ENCODE measurements at regions not wholly inside any gene's neighbourhood (a gene's known extent, or its start where the extent isn't known, plus 50 kb on each side); places are given as distances from the start of the nearest gene placed in this dataset.

DNA sequence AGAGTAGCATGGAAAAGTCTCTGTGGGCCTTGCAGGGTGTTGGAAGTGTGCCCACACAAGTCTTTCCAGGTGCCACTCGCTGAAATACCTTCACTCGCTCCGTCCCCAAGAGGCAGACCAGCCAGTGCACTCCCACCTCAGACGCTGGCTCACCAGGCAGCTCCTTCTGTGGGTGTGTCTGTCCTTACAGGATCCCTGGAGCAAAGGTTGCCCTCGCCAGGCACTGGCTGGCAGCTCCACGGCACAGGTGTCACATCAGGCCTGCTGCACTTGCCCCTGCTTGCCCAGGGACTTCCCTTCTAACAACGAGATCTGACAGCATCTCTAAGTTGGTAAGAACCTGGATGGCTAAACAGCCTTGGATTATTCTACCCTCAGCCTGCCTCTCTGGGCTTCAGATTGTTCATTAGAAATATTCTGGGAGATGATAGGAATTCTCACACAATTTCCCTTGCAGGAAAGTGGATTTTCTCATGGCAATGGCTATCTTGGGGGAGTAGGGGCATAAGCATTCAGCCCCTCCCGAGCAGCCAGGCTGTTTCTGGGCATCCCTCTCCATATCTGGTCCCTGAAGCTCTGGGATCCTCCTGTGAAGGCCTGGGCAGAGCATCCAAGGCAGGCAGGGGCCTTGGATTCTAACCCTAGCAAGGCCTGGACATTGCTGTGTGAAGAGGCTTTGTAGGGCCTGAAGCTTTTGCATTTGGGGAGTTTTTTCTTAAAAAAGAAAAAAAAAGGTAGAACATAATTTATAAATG, 262.1 kb downstream of the MYCN start:
- Histone ChIP-seq H3K9ac (ENCODE audit: low read depth, low read length) (no peak overlapping the region), H3K18ac (ENCODE audit: low read depth, low read length) (no peak overlapping the region), H2BK20ac (ENCODE audit: low read depth, low read length) (no peak overlapping the region), H3K79me1 (ENCODE audit: low read depth in 1 of 2, low read length in 2 of 2) (no peaks in the 10 kb centered on the region), H4K5ac (ENCODE audit: low read depth, low read length) (no peak overlapping the region), H2BK15ac (ENCODE audit: low read depth, low read length) (no peak overlapping the region), H3K9me3 (ENCODE audit: control insufficient read depth, insufficient read depth, low read length) (peaks cover 51% of the 10 kb centered on the region), H3K23ac (ENCODE audit: low read depth, low read length) (no peak overlapping the region), H3K4me3 (ENCODE audit: insufficient read depth, low read depth, low read length) (no peak overlapping the region), H4K20me1 (ENCODE audit: insufficient read depth, low read length) (no peaks in the 10 kb centered on the region), H3K4me1 (ENCODE audit: control insufficient read depth, insufficient read depth, low read length) (no peaks in the 10 kb centered on the region), H2AFZ (replicated peaks; ENCODE audit: low read length, poor library complexity) (no peak overlapping the region), H2BK5ac (ENCODE audit: low read depth, low read length, poor library complexity, severe bottlenecking) (no peak overlapping the region), H3K56ac (ENCODE audit: extremely low read depth, insufficient read depth, low read length) (no peak overlapping the region), H3K27me3 (ENCODE audit: control insufficient read depth, insufficient read depth, low read length) (no peaks in the 10 kb centered on the region), H3K27ac (ENCODE audit: insufficient read depth, low read length) (no peak overlapping the region), H3K4ac (ENCODE audit: low read depth, low read length) (no peak overlapping the region), H3K9me1 (ENCODE audit: insufficient read depth, low read length) (no peaks in the 10 kb centered on the region), H2AK5ac (ENCODE audit: low read depth, low read length) (no peak overlapping the region), H3K36me3 (ENCODE audit: control insufficient read depth, insufficient read depth, low read length) (no peaks in the 10 kb centered on the region), H3K14ac (replicated peaks; ENCODE audit: low read depth, low read length) (no peak overlapping the region), H3K4me2 (ENCODE audit: low read depth, low read length) (no peak overlapping the region), H4K91ac (ENCODE audit: insufficient read depth, low read depth, low read length) (no peak overlapping the region), H4K8ac (ENCODE audit: low read depth in 2 of 2, low read length in 2 of 2) (no peak overlapping the region), H2BK120ac (ENCODE audit: low read depth, low read length) (no peak overlapping the region), H2AK9ac (replicated peaks; ENCODE audit: low read depth, low read length, poor library complexity) (no peak overlapping the region)
- ATAC-seq (ENCODE audit: low read depth) (no peak), DNase-seq (no peak)
- BruUV-seq (replicated peaks): no TSS peak
- no peak for TF ChIP-seq POLR2A (IDR thresholded peaks at IDR 0.05; ENCODE audit: low read depth, low read length)
- TF ChIP-seq, protein P1, sequence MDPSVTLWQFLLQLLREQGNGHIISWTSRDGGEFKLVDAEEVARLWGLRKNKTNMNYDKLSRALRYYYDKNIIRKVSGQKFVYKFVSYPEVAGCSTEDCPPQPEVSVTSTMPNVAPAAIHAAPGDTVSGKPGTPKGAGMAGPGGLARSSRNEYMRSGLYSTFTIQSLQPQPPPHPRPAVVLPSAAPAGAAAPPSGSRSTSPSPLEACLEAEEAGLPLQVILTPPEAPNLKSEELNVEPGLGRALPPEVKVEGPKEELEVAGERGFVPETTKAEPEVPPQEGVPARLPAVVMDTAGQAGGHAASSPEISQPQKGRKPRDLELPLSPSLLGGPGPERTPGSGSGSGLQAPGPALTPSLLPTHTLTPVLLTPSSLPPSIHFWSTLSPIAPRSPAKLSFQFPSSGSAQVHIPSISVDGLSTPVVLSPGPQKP (IDR thresholded peaks at IDR 0.05; ENCODE audit: borderline replicate concordance, low read depth, low read length): no peak
- TF ChIP-seq, protein P2, sequence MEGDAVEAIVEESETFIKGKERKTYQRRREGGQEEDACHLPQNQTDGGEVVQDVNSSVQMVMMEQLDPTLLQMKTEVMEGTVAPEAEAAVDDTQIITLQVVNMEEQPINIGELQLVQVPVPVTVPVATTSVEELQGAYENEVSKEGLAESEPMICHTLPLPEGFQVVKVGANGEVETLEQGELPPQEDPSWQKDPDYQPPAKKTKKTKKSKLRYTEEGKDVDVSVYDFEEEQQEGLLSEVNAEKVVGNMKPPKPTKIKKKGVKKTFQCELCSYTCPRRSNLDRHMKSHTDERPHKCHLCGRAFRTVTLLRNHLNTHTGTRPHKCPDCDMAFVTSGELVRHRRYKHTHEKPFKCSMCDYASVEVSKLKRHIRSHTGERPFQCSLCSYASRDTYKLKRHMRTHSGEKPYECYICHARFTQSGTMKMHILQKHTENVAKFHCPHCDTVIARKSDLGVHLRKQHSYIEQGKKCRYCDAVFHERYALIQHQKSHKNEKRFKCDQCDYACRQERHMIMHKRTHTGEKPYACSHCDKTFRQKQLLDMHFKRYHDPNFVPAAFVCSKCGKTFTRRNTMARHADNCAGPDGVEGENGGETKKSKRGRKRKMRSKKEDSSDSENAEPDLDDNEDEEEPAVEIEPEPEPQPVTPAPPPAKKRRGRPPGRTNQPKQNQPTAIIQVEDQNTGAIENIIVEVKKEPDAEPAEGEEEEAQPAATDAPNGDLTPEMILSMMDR (conservative IDR thresholded peaks at IDR 0.05; ENCODE audit: low read depth, low read length): no peak
- TF ChIP-seq BHLHE40 (IDR thresholded peaks at IDR 0.05; ENCODE audit: low read depth, low read length): no peak
- TF ChIP-seq, protein P3, sequence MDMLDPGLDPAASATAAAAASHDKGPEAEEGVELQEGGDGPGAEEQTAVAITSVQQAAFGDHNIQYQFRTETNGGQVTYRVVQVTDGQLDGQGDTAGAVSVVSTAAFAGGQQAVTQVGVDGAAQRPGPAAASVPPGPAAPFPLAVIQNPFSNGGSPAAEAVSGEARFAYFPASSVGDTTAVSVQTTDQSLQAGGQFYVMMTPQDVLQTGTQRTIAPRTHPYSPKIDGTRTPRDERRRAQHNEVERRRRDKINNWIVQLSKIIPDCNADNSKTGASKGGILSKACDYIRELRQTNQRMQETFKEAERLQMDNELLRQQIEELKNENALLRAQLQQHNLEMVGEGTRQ (IDR thresholded peaks at IDR 0.05; ENCODE audit: low read depth, low read length): no peak
- no peak for TF ChIP-seq NFE2L2 (IDR thresholded peaks at IDR 0.05; ENCODE audit: low read depth, low read length)
- no peak for TF ChIP-seq SMC3 (IDR thresholded peaks at IDR 0.05; ENCODE audit: low read depth, low read length)
- TF ChIP-seq FOS (IDR thresholded peaks at IDR 0.05; ENCODE audit: low read depth, low read length): no peak
- TF ChIP-seq RCOR1 (IDR thresholded peaks at IDR 0.05; ENCODE audit: insufficient replicate concordance, low read length): no peak
- TF ChIP-seq MAFK (IDR thresholded peaks at IDR 0.05; ENCODE audit: low read depth, low read length): no peak
- TF ChIP-seq RAD21 (IDR thresholded peaks at IDR 0.05; ENCODE audit: low read length): no peak
- TF ChIP-seq MAZ (IDR thresholded peaks at IDR 0.05; ENCODE audit: borderline replicate concordance, low read depth, low read length): no peak
- TF ChIP-seq CHD1 (IDR thresholded peaks at IDR 0.05; ENCODE audit: low read depth, low read length): no peak
- no peak for TF ChIP-seq MXI1 (IDR thresholded peaks at IDR 0.05; ENCODE audit: borderline replicate concordance, low read depth, low read length)
- TF ChIP-seq RFX5 (IDR thresholded peaks at IDR 0.05; ENCODE audit: low read depth, low read length): no peak
- no peak for TF ChIP-seq CEBPB (IDR thresholded peaks at IDR 0.05; ENCODE audit: low read depth, low read length)
- dilution Hi-C loops (cut with HindIII; ENCODE audit: low sequenced_read_pairs, unreplicated experiment): no loop called here
- intact Hi-C loops (cut with micrococcal nuclease): no loop called here
- WGBS, 2 experiments (ENCODE audit: extremely low coverage in 2 of 2, insufficient read length in 1 of 2): no CpG with 5 or more reads among the region's 8 CpGs
- ChIA-PET CTCF (interaction anchor here (0.6 kb wide), 1 partner anchor 19 kb away, joined by 5 read pairs; no protein-coding TSS in a partner anchor), POLR2A (ENCODE audit: unreplicated experiment) (no interaction called here)
- in situ Hi-C loops (cut with MboI; ENCODE audit: low sequenced_read_pairs): no loop called here

Data from IMR-90 (cell line).